GM12878 (cell line): ENCODE measurements at regions not wholly inside any gene's neighbourhood (a gene's known extent, or its start where the extent isn't known, plus 50 kb on each side); places are given as distances from the start of the nearest gene placed in this dataset.
A peak's percentile ranks its signal among the peaks of the same experiment; 100 is the strongest.

Experiments used
- ATAC-seq: fragments of 200-7000 bp; cut with Tn5 transposase; 3 replicates; pipeline ENCODE4 v1.9.1; 2020; ENCODE audit warnings: mild to moderate bottlenecking, moderate library complexity
- BruUV-seq: library from RNA; stranded (reverse); fragments of 400-500 nt; replicated peaks from 2 replicates; lab custom pipeline; 2021; lab: Mats Ljungman, UMichigan
- CTCF ChIA-PET: fragments of 300-600 bp; sonication (Branson Sonifier 250); formaldehyde crosslinking; extraction: SDS; loops from one replicate; lab custom pipeline; 2021; ENCODE audit warnings: inconsistent platforms; lab: Yijun Ruan, JAX
- POLR2A ChIA-PET: fragments of 350-600 bp; formaldehyde crosslinking; extraction: SDS; loops from one replicate; lab custom pipeline; 2021; ENCODE audit warnings: inconsistent platforms; lab: Charles Lee
- RAD21 ChIA-PET: fragments of 300-600 bp; sonication (Branson Sonifier 250); formaldehyde crosslinking; loops from one replicate; lab custom pipeline; 2023; ENCODE audit warnings: antibody characterized with exemption; ENCODE audit not compliant: unreplicated experiment; lab: Charles Lee
- SMC1A ChIA-PET: fragments of 300-600 bp; sonication (Branson Sonifier 250); formaldehyde crosslinking; loops from one replicate; lab custom pipeline; 2023; ENCODE audit not compliant: unreplicated experiment, uncharacterized antibody; lab: Charles Lee
- DNase-seq: peaks from one replicate; pipeline ENCODE4 v3.0.0-alpha.2; 2011; ENCODE audit warnings: low read depth, low spot score
- FAIRE-seq: peaks from 3 replicates; lab custom pipeline; 2011; peaks lifted over from hg19 to GRCh38; lab: Jason Lieb, UNC
- H2AFZ ChIP-seq: 2 replicates; pipeline ENCODE4 v1.6.0; 2011; ENCODE audit warnings: low read depth, low read length, control low read depth; ENCODE audit not compliant: control insufficient read depth
- H3K27ac ChIP-seq: 2 replicates; pipeline ENCODE4 v1.5.1; 2011; ENCODE audit warnings: control low read depth; ENCODE audit not compliant: control insufficient read depth, insufficient read depth
- H3K27me3 ChIP-seq, 2 experiments: replicated peaks in 1 of 2; 2 replicates each; pipeline versions ENCODE4 v1.6.0 to v1.6.1; 2011; ENCODE audit warnings: low read length in 1 of 2; ENCODE audit not compliant: control insufficient read depth in 2 of 2, insufficient read depth in 2 of 2
- H3K36me3 ChIP-seq, 2 experiments: 2 replicates each; pipeline ENCODE4 v1.5.1; 2011; ENCODE audit warnings: low read length in 1 of 2; ENCODE audit not compliant: control insufficient read depth in 2 of 2, insufficient read depth in 2 of 2
- H3K4me1 ChIP-seq: 2 replicates; pipeline ENCODE4 v1.6.1; 2011; ENCODE audit warnings: mild to moderate bottlenecking, low read length, moderate library complexity, mixed read lengths; ENCODE audit not compliant: control insufficient read depth, insufficient read depth
- H3K4me2 ChIP-seq: 2 replicates; pipeline ENCODE4 v1.6.0; 2011; ENCODE audit warnings: control low read depth; ENCODE audit not compliant: control insufficient read depth, insufficient read depth
- H3K4me3 ChIP-seq: fragments of 200-600 bp; sonication (generic); 2 replicates; pipeline ENCODE4 v1.5.1; 2016
- H3K79me2 ChIP-seq: 2 replicates; pipeline ENCODE4 v1.6.0; 2011; ENCODE audit warnings: low read length; ENCODE audit not compliant: control insufficient read depth, insufficient read depth
- H3K9ac ChIP-seq: 2 replicates; pipeline ENCODE4 v1.8.0; 2011; ENCODE audit warnings: low read length, control low read depth, mixed read lengths; ENCODE audit not compliant: control insufficient read depth, insufficient read depth
- H3K9me3 ChIP-seq: replicated peaks from 3 replicates; pipeline ENCODE4 v1.5.1; 2011; ENCODE audit warnings: mild to moderate bottlenecking, low read length; ENCODE audit not compliant: control insufficient read depth, insufficient read depth
- H4K20me1 ChIP-seq: 2 replicates; pipeline ENCODE4 v1.6.0; 2011; ENCODE audit not compliant: control insufficient read depth, insufficient read depth
- ASH2L ChIP-seq: fragments of 300-600, 200-600 bp; sonication (generic); IDR thresholded peaks from 2 replicates; pipeline ENCODE4 v1.6.1; 2017; ENCODE audit warnings: low read depth, mild to moderate bottlenecking, borderline replicate concordance
- ATF3 ChIP-seq: IDR thresholded peaks from 2 replicates; pipeline ENCODE4 v1.6.1; 2011; ENCODE audit warnings: low read depth, mild to moderate bottlenecking, low read length, moderate library complexity, borderline replicate concordance; ENCODE audit errors: extremely low read depth
- CREM ChIP-seq: IDR thresholded peaks from 2 replicates; pipeline ENCODE4 v1.6.1; 2014; ENCODE audit warnings: antibody characterized with exemption, low read depth
- GABPA ChIP-seq: IDR thresholded peaks from 2 replicates; pipeline ENCODE4 v1.6.1; 2014; ENCODE audit warnings: antibody characterized with exemption, low read depth, mild to moderate bottlenecking, inconsistent platforms
- NFYA ChIP-seq: IDR thresholded peaks from 2 replicates; pipeline ENCODE4 v1.6.1; 2011; ENCODE audit warnings: low read depth, mild to moderate bottlenecking, low read length, improper control_type of control experiment, borderline replicate concordance
- NKRF ChIP-seq: fragments of 450-650 bp; conservative IDR thresholded peaks from 2 replicates; pipeline ENCODE4 v1.6.1; 2017; ENCODE audit warnings: mild to moderate bottlenecking, moderate library complexity
- PRDM15 ChIP-seq: fragments of 450-650 bp; formaldehyde crosslinking; IDR thresholded peaks from 2 replicates; pipeline ENCODE4 v1.4.0; 2020; ENCODE audit warnings: mild to moderate bottlenecking, moderate library complexity
- RCOR1 ChIP-seq: conservative IDR thresholded peaks from 2 replicates; pipeline ENCODE4 v1.6.1; 2012; ENCODE audit warnings: low read depth, low read length, improper control_type of control experiment
- SMC3 ChIP-seq: IDR thresholded peaks from 2 replicates; pipeline ENCODE4 v1.6.1; 2011; ENCODE audit warnings: low read length, improper control_type of control experiment, borderline replicate concordance
- SRF ChIP-seq, 2 experiments: IDR thresholded peaks; 2 replicates each; pipeline ENCODE4 v1.6.1; 2011; ENCODE audit warnings: low read depth in 2 of 2, low read length in 2 of 2, mild to moderate bottlenecking in 1 of 2, moderate library complexity in 1 of 2
- TARDBP ChIP-seq: IDR thresholded peaks from 2 replicates; pipeline ENCODE4 v1.6.1; 2016; ENCODE audit warnings: borderline replicate concordance
- TCF12 ChIP-seq: IDR thresholded peaks from 2 replicates; pipeline ENCODE4 v1.6.1; 2011; ENCODE audit warnings: low read depth, mild to moderate bottlenecking, low read length
- ZBTB33 ChIP-seq: fragments of 450-650 bp; IDR thresholded peaks from 2 replicates; pipeline ENCODE4 v1.6.1; 2017; ENCODE audit warnings: mild to moderate bottlenecking
- WGBS: methylation state at CpG from one replicate; pipeline ENCODE4 v1.1.6; 2016; ENCODE audit warnings: low lambda C conversion rate; ENCODE audit not compliant: insufficient replicate concordance, insufficient coverage; ENCODE audit errors: missing lambda C conversion rate; 5-methylcytosine and 5-hydroxymethylcytosine counted together
- in situ Hi-C: fragments of 300-500 bp; cut with MboI; formaldehyde crosslinking; loops from 9 replicates; pipeline ENCODE4 v1.14.3; 2018; ENCODE audit warnings: mixed read lengths
- intact Hi-C: fragments of 100-400 bp; cut with micrococcal nuclease; formaldehyde crosslinking; loops from one replicate; pipeline ENCODE4 v1.14.2; 2022; ENCODE audit not compliant: unreplicated experiment

GRCh38 chr3:164360738-164361406, 717.4 kb downstream of the SI start:
- CTCF ChIA-PET, result no interaction called here
- TF ChIP-seq CREM (no peak), NKRF (no peak), SRF (IDR thresholded peaks at IDR 0.05; ENCODE audit: low read depth in 2 of 2, low read length in 2 of 2) (no peak), SMC3 (no peak), NFYA (no peak), ZBTB33 (no peak), RCOR1 (no peak), TARDBP (no peak), ATF3 (no peak), PRDM15 (CRISPR knock-in tag) (no peak), ASH2L (no peak), GABPA (no peak), TCF12 (no peak)
- Histone ChIP-seq H3K4me1 (no peaks in the 10 kb centered on the region), H4K20me1 (no peaks in the 10 kb centered on the region), H3K27ac (no peak overlapping the region), H3K79me2 (no peaks in the 10 kb centered on the region), H3K4me3 (no peak overlapping the region), H2AFZ (no peak overlapping the region), H3K36me3 (no peaks in the 10 kb centered on the region), H3K27me3 (no peaks in the 10 kb centered on the region), H3K9me3 (no peaks in the 10 kb centered on the region), H3K4me2 (no peak overlapping the region), H3K9ac (no peak overlapping the region)
- intact Hi-C loops, result no loop called here
- no TSS peak for BruUV-seq
- RAD21 ChIA-PET, result no interaction called here
- 57% methylated on average over 9 of the region's 9 CpGs for whole genome bisulfite sequencing
- ATAC-seq (peak; percentile 40; the same call in 2 of the 3 replicates), DNase-seq (no peak), FAIRE-seq (no peak)
- POLR2A ChIA-PET, result no interaction called here
- SMC1A ChIA-PET, result no interaction called here
- in situ Hi-C loops, result no loop called here
